Psoas muscle (tissue), 7 donors: ENCODE measurements at regions not wholly inside any gene's neighbourhood (a gene's known extent, or its start where the extent isn't known, plus 50 kb on each side); places are given as distances from the start of the nearest gene placed in this dataset.

Experiments
- ATAC-seq, 4 donors: fragments of 200-7000 bp; cut with Tn5 transposase; one replicate each; pipeline ENCODE4 v1.9.1; 2020; ENCODE audit warnings: moderate library complexity in 3 of 4, mild to moderate bottlenecking in 2 of 4
- DNase-seq, 2 donors: peaks; one replicate each; pipeline ENCODE4 v3.0.0-alpha.2; 2020
- H3K27ac ChIP-seq: fragments of 200-600 bp; one replicate; pipeline ENCODE4 v1.8.0; 2022
- H3K27me3 ChIP-seq, 3 donors: fragments of 200-600 bp in 1 of 3; one replicate each; pipeline versions ENCODE4 v1.6.1 to v1.8.0; 2013 to 2022; ENCODE audit warnings: low read length in 2 of 3, mild to moderate bottlenecking in 2 of 3, moderate library complexity in 1 of 3; ENCODE audit not compliant: insufficient read depth in 3 of 3
- H3K36me3 ChIP-seq, 2 donors: fragments of 200-600 bp in 1 of 2; one replicate each; pipeline versions ENCODE4 v1.6.1 to v1.8.0; 2013 to 2022; ENCODE audit warnings: low read depth in 1 of 2, mild to moderate bottlenecking in 1 of 2, moderate library complexity in 1 of 2; ENCODE audit not compliant: insufficient read depth in 1 of 2
- H3K4me1 ChIP-seq: fragments of 200-600 bp; one replicate; pipeline ENCODE4 v1.8.0; 2022
- H3K4me3 ChIP-seq: fragments of 200-600 bp; one replicate; pipeline ENCODE4 v1.8.0; 2022; ENCODE audit warnings: mild to moderate bottlenecking
- H3K9me3 ChIP-seq: fragments of 200-600 bp; one replicate; pipeline ENCODE4 v1.8.0; 2022
- WGBS, 3 donors: extraction: QIAGEN DNeasy Blood & Tissue Kit; methylation state at CpG; one replicate each; pipeline versions ENCODE4 v1.1.6 to v1.1.7; 2013; 5-methylcytosine and 5-hydroxymethylcytosine counted together
- intact Hi-C, 2 donors: fragments of 100-400 bp; cut with DNase I; formaldehyde crosslinking; loops; one replicate each; pipeline versions ENCODE4 v1.11.0 to v1.14.2; 2022
- TF ChIP-seq, protein P1 (sequence below): fragments of 200-600 bp; IDR thresholded peaks from one replicate; pipeline ENCODE4 v1.8.0; 2022; ENCODE audit warnings: antibody characterized with exemption
- donor health status: healthy with polysubstance abuse.
- donor health status: DM: no; HTN: no; CAD: no; lungs with moderate emphysema.
- donor health status: Bipolar disorder and iron deficiency.
- donor health status: healthy.
- donor health status: DM: yes; HTN: yes; CAD: no.
- donor health status: DM: no; HTN: no; CAD: no.
- donor health status: DM: yes; HTN: yes; CAD: no.

DNA sequence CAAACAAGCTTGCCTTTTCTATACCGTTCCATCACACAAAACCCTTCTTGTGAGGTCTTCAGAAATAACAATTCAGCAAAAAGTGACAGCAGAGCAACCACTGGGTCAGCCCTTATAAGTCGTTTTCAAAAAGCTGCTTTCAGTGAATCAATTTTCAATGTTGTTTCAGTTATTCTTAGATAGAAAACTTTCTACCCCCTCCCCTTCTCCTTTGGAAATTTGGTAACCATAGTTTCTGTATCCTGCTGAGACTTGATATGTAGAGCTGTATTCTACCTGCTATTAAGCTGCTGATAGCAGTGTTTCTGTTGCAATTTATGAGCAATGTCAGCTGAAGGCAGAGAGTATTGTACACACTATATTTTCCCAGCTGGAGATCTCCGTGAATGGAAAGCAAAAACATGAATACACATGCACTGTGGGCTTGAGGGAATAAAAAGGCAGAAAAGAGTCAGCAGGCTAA lies 75.7 kb downstream of the ZNF608 start:
- intact Hi-C loops: no loop called here
- H3K27ac ChIP-seq: no peak overlapping the region
- H3K4me1 ChIP-seq: peaks cover 34% of the 10 kb centered on the region
- H3K4me3 ChIP-seq: no peak overlapping the region
- H3K9me3 ChIP-seq: no peaks in the 10 kb centered on the region
- TF ChIP-seq, protein P1, sequence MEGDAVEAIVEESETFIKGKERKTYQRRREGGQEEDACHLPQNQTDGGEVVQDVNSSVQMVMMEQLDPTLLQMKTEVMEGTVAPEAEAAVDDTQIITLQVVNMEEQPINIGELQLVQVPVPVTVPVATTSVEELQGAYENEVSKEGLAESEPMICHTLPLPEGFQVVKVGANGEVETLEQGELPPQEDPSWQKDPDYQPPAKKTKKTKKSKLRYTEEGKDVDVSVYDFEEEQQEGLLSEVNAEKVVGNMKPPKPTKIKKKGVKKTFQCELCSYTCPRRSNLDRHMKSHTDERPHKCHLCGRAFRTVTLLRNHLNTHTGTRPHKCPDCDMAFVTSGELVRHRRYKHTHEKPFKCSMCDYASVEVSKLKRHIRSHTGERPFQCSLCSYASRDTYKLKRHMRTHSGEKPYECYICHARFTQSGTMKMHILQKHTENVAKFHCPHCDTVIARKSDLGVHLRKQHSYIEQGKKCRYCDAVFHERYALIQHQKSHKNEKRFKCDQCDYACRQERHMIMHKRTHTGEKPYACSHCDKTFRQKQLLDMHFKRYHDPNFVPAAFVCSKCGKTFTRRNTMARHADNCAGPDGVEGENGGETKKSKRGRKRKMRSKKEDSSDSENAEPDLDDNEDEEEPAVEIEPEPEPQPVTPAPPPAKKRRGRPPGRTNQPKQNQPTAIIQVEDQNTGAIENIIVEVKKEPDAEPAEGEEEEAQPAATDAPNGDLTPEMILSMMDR: no peak
- ATAC-seq (no peak), DNase-seq (no peak)
- WGBS, 3 donors: 53 to 76% (median 56%) methylated on average over 3 of the region's 3 CpGs
- H3K36me3 ChIP-seq: no peaks in the 10 kb centered on the region
- H3K27me3 ChIP-seq: no peaks in the 10 kb centered on the region

DNA sequence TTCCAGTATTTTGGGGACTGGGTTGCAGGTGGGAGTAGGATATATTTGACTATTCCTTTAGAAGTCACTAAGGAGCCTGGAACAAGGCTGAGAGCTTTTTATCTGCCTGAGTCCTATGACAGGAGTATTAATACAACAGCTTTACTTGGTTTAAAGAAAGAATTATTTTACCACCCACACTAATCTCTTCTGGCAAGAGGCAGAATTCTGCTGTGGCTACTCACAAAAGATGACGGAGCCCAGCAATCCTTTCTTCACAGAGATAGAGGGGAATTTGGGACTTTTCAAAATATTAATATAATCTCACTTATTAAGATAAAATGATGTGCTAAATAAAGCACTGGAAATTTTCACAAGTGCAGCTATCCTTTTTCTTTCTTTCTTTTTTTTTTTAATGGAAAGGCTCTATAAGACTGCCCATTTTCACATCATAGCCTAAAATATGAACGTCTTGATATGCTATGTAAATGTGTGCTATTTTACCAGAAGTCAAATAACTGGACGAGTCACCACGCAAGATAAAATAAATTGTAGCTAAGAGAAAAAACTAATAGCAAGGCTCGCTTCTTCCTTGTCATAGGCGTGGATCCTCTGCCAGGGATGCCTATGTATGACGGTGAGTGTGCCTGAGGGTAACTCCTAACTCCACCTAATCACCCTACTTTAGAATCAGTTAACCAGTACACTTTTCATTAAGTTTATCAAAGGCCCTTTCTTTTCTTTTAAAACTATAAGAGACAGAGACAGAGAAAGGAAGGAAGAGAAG lies 76.3 kb downstream of the ZNF608 start:
- Histone ChIP-seq H3K27me3 (no peaks in the 10 kb centered on the region), H3K4me3 (no peak overlapping the region), H3K27ac (no peak overlapping the region), H3K36me3 (no peaks in the 10 kb centered on the region), H3K9me3 (no peaks in the 10 kb centered on the region), H3K4me1 (peaks cover 28% of the 10 kb centered on the region)
- WGBS, 3 donors: 72 to 84% (median 77%) methylated on average over 7 of the region's 7 CpGs
- TF ChIP-seq, protein P1: no peak
- ATAC-seq (peak in 2 of 4 donors; percentile 45 to 46), DNase-seq (no peak)
- intact Hi-C loops: no loop called here

DNA sequence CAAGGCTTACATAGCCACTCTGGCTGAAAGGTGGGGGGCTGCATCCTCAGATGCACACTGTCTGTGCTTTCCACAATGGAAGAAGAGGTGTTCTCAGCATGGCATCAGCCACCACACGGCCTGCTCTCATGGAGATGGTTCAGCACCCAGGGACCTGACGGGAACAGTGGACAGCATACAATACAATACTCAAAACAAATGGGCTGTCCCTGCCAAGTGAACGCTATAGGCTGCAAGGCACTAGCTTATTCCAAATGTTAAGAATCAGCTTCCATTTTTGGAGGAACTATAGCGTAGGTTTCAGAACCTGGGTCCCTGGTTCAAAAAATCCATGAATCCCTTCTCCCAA lies 77.2 kb downstream of the ZNF608 start:
- H3K4me1 ChIP-seq: peaks cover 25% of the 10 kb centered on the region
- peak in 1 of 4 donors; percentile 33 for ATAC-seq
- H3K9me3 ChIP-seq: no peaks in the 10 kb centered on the region
- intact Hi-C loops: no loop called here
- no peak for DNase-seq
- H3K27ac ChIP-seq: no peak overlapping the region
- no peaks in the 10 kb centered on the region for H3K27me3 ChIP-seq
- 87 to 91% (median 87%) methylated on average over 4 of the region's 4 CpGs for WGBS, 3 donors
- TF ChIP-seq, protein P1: no peak
- H3K36me3 ChIP-seq: no peaks in the 10 kb centered on the region
- no peak overlapping the region for H3K4me3 ChIP-seq

DNA sequence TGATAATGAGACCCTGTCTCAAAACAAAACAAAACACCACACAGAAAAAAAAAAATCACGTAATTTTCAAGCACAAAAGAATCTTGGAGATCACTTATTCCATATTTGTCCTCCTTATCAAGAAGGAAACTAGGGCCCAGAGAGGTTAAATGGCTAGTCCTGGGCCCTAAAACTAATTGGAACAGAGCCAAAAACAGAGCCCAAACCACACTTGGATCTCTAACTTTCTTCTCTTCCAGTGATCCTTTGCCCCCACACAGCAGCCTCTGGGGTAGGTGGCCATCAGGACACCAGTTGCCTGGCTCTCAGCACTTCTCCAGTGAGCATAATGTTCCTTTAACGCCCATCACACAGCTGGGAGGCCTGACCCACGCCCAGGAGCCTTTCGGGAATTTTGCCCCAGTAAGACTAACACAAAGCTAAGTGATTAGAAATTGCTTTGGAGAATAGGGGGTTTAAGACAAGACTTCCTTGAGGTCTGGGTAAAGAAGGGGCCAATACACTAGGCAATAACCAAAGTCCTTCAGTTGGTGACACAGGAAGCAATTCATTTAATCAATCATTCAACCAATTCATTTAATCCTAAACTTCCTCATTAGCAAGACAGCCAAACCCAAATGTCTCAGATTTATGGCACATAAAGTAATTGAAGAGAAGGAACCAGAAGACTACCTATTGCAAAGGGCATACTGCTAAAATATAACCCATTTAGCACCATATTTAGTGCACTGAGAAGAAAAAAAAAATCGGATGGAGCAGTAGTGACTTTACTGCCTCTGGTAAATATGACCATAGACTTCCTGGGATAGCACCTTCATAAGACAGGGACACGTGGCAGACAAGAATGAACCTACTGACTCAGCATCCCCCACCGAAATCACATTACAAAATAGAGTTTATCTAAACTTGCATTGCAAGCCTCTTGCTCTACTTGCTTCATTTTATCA lies 77.8 kb downstream of the ZNF608 start:
- Histone ChIP-seq H3K4me1 (peaks cover 27% of the 10 kb centered on the region), H3K36me3 (no peaks in the 10 kb centered on the region), H3K4me3 (no peak overlapping the region), H3K27ac (no peak overlapping the region), H3K9me3 (no peaks in the 10 kb centered on the region), H3K27me3 (no peaks in the 10 kb centered on the region)
- intact Hi-C loops: no loop called here
- DNase-seq (no peak), ATAC-seq (peak in 1 of 4 donors; percentile 22)
- WGBS, 3 donors: 74 to 87% (median 74%) methylated on average over 7 of the region's 7 CpGs
- TF ChIP-seq, protein P1: no peak
